ENCODE measurements at regions not wholly inside any gene's neighbourhood (a gene's known extent, or its start where the extent isn't known, plus 50 kb on each side); places are given as distances from the start of the nearest gene placed in this dataset.
A peak's percentile ranks its signal among the peaks of the same experiment; 100 is the strongest.

- H3K4me3 ChIP-seq (ENCODE audit: low read depth, low read length): no peak overlapping the region
- no peak for TF ChIP-seq CTCF (IDR thresholded peaks at IDR 0.05; ENCODE audit: low read depth, low read length)
Observed at GRCh38 chr6:8995156-8995555, 559.8 kb upstream of the SLC35B3 start.

- no peak overlapping the region for H3K4me3 ChIP-seq (ENCODE audit: low read depth, low read length)
- no peak for TF ChIP-seq CTCF (IDR thresholded peaks at IDR 0.05; ENCODE audit: low read depth, low read length)
Observed at GRCh38 chr6:8993111-8993510, 557.8 kb upstream of the SLC35B3 start.

- H3K4me3 ChIP-seq (ENCODE audit: low read depth, low read length): no peak overlapping the region
- TF ChIP-seq CTCF (IDR thresholded peaks at IDR 0.05; ENCODE audit: low read depth, low read length): no peak
Observed at GRCh38 chr6:8991844-8992243, 556.5 kb upstream of the SLC35B3 start.

- H3K4me3 ChIP-seq (ENCODE audit: low read depth, low read length): no peak overlapping the region
- no peak for TF ChIP-seq CTCF (IDR thresholded peaks at IDR 0.05; ENCODE audit: low read depth, low read length)
Observed at GRCh38 chr6:8990075-8990474, 554.7 kb upstream of the SLC35B3 start.

GRCh38 chr6:8983202-8983688, 547.9 kb upstream of the SLC35B3 start:
- no peak overlapping the region for H3K4me3 ChIP-seq (ENCODE audit: low read depth, low read length)

GRCh38 chr6:8982668-8983067, 547.3 kb upstream of the SLC35B3 start:
- no peak for TF ChIP-seq CTCF (IDR thresholded peaks at IDR 0.05; ENCODE audit: low read depth, low read length)
- no peak overlapping the region for H3K4me3 ChIP-seq (ENCODE audit: low read depth, low read length)

More at GRCh38 chr6:8983202-8983688, 547.9 kb upstream of the SLC35B3 start:
- TF ChIP-seq CTCF (IDR thresholded peaks at IDR 0.05; ENCODE audit: low read depth, low read length): peak; percentile 96

GRCh38 chr6:8973395-8973794, 538.0 kb upstream of the SLC35B3 start:
- H3K4me3 ChIP-seq (ENCODE audit: low read depth, low read length): no peak overlapping the region

More at GRCh38 chr6:8973395-8973794, 538.0 kb upstream of the SLC35B3 start:
- TF ChIP-seq CTCF (IDR thresholded peaks at IDR 0.05; ENCODE audit: low read depth, low read length): no peak

All from WI38 (cell line).